Glomerular endothelial cell (primary cell): ENCODE measurements at regions not wholly inside any gene's neighbourhood (a gene's known extent, or its start where the extent isn't known, plus 50 kb on each side); places are given as distances from the start of the nearest gene placed in this dataset.

Experiments
- DNase-seq: peaks from one replicate; pipeline ENCODE4 v3.0.0-alpha.2; 2011; ENCODE audit warnings: low read depth, low spot score; ENCODE audit errors: extremely low read depth

DNA sequence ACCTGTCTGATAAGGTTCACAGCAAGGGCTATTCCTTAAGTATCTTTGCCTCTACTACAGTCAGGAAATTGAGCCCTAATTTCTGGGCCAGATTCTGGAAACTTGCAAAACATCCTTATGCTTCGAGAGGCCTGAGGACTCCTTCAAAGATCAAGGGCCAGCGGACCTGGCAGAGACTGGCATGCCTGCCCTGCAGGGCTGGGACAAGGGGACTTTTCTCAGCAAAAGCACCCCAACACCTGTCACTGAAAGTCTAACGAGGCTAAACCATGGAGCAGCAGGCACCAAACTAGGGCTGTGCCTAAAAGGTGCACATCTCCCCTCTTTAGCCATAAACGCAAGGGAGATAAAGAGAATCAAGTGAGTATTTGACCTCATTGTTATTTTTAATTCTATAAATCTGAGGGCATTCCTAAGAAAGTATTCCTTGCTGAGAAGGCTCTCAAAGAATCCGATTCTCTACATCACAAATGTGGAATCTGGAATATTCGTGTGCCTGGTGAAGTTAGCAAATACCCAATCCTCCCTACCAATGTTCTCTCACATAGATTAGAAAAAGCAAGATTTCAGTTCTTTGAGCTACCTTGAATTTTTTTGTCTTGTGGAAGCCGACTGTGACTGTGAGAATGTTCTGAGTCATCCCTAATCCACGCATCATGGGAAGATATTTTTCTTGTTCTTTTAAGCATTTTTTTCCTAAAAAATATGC, 328.2 kb upstream of the NOVA1 start:
- DNase-seq: no peak

DNA sequence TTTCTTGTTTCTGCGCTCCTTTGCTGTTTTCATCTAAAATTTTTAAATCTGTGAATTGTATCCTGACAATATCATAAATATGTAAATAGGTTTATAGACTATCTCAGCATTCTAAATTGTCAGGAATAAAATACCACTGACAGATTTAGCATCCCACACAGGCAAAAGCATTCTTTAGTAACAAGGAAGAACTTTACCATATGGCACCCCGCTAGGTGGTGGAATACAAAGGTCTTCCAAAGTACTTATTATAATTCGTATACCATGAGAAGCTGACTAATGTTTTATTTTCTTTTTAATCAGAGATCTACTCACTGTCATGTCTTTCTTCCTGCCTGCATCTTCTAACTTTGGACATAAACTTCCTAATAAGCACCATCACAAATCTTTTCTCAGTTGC, 328.8 kb upstream of the NOVA1 start:
- DNase-seq: no peak

DNA sequence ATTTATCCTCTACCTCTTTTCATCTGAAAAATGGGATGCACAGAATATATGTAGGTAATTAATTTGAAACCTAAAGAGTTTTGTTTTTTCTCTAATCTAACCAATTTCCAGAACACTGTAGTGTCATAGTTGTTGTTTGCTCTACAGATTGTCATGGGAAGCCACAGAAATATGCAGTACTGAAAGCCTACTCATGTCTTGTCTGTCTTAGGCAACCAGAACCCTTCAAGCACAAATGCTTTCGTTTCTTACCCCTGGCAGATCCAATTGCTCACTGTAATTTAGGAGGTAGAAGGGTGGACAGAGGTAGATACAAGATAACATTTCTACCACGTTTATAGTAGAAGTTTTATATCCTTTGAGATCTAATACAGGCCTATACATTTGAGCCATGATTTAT, 330.2 kb upstream of the NOVA1 start:
- no peak for DNase-seq

DNA sequence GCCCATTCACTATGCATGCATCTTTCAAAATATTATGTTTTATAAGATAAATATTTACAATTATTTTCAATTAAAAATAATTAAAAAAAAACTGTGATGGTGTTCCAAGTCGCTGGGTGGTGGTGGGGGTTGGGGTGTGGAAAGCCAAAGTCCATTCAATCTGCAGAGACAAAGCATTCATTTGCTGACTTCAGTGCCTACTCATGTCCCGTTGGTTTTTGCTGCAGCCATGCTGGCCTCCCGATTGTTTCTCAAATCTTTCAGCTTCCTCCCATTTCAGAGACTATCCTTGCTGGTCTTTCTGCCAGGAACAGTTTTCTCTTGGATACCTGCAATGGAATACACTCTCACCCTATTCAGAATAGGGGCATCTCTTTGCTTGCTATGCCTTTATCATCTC, 331.5 kb upstream of the NOVA1 start:
- DNase-seq: no peak

DNA sequence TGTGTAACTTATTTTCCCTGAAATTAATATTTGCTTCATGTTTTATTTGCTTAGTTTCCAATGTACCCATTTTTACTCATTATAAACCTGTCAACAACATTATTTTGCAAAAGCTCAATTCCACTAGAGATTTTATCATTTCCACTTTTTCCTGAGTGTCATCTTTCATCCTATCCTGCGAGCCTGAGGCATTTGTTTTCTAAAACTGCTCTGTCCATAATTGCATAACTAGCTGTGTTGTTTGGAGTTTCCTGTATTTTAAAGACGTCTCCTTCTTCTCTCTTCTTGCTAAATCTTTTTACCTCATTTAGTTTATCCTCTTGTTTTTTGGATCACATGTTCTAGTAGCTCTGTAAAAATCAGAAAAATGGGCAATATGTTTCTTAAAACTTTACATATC, 332.7 kb upstream of the NOVA1 start:
- no peak for DNase-seq

DNA sequence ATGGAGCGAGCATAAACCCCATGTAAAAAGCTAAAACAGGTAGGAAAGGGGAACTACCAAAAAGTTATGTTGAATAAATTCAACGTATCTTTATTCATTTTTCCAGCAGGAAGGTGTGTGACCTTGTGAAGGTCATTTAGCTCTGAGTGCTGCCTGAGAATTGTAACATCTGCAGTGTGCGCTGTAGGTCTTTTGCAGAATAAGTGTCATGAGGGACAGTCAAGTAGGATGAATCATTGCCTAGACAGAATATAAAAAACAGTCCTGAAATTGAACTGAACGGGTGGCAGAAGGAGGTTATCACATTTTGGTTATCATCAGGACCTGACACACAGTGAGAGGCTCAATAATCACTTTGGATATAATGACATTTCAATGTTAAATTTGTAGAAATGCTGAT, 334.8 kb upstream of the NOVA1 start:
- DNase-seq: no peak

DNA sequence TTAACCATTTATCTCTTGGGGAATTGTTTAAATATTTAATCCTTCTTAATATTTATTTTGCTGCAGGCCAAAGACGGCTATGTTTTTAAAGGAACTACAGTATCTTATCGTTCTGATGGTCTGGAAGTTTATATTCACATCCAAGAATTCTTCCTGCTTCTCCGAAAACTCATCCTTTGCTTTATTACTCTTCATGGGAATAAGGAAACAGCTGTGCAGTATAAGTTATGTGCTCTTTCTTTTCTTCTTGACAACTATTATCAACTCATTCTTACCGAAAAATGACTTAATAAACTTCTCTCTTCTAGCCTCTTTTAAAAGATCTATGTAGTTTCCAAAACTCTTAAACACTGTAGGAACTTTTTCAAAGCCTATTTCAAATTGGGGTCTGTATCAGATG, 335.6 kb upstream of the NOVA1 start:
- DNase-seq: no peak

DNA sequence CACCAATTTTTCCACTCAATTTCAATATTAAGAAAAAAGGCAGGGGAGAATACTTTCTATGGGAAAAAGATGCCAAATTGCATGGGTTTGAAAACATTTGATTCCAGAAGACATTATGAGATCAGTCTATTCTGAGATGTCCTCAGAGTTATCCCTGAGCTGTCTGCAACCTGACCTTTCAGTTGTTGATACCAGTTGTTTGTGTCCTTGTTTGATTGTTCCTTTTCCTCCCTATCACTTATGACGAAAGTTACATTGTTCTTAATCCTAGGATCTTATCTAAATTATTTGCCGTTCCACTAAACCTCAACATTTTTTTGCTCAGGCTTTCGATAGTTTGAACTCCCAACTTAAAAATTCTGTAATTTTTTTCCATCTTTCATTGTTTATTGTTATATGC, 336.3 kb upstream of the NOVA1 start:
- peak; percentile 54 for DNase-seq

DNA sequence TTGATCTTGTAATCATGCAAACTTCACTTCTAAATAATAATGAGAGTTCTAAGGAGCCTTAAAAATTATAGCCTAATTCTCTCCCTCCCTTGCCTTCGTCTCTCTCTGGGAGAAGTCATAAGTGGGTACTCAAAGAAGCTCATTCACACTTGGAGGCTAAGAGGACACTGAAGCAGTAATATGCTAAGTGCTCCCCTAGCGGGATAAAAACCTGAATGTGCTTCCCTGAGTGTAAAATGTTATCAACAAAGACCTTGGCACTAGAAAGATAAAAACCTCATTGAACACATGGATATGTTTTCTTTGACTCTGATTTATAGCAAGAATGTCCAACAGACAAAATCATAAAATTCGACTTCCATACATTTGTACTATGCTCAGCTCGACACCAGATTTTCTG, 337.9 kb upstream of the NOVA1 start:
- no peak for DNase-seq

DNA sequence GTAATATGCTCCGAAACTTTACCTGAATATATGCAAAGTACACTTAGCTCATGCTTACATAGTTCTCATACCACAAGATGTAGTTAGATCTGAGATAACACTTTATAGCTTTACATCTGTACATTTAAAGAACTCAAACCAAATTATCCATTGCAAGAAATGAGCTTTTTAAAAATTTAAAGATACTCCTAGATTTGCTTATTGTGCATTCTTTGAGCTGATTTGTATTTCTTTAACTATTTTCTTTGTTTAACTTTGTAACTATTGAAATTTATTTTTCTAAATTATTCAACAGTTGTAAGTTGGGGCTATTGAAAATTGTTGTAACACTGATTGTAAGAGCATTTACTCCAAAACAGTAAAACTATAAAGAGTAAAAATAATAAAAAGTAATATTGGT, 340.2 kb upstream of the NOVA1 start:
- DNase-seq: no peak

DNA sequence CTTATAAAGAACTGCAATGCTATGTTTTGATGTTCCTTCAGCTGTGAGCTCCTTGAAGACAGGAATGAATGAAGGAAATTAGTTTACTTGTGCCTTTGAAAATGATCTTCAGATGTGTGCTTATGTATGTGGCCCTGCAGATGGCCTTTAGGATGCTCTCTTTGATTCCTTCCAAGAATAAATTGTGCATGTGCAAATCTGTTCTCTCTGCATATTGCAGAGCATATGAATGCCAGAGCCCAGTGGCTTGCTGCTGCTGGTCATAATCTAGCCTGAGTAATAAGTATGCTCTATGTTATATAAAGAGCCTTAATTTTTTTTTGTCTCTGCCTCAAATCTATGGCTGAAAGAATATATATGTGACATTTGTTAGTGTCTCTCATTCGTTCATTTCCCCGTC, 341.9 kb upstream of the NOVA1 start:
- no peak for DNase-seq

DNA sequence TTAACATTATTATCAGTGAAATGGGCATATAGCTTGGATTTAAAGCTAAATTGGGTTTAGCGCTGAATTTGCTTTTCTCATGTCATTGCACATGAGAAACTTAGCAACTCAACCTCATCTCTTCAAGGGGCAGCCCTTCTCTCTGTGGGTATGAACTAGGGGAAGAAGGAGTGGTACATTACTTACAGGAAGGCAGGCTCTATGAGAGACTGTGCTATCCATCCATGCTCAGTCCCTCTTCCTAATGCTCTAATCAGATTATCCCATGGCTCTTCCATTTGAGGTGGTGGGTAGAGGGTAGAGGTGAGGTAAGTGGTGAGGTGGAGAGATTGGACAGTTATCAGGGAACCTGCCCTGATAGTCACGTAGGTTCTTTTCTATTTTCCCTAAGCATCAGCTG, 343.7 kb upstream of the NOVA1 start:
- DNase-seq: no peak

DNA sequence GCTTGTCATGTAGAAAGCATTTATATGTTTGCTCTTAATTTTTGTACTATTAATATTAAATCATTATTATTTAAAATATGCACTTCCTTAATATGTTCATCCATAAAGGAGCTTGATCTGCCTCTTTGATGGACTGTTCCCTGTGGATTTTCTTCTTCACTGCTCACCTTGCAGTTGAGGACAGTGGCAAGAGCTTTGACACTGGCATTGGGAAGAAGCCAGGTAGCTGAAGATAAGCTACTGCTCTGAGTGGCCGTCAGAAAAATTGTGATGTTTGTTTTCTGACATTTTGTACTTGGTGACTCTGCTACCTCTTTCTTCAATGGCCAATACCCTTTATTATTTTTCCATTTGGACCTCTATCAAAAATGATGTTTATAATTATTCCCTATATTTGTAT, 349.4 kb upstream of the NOVA1 start:
- DNase-seq: no peak

DNA sequence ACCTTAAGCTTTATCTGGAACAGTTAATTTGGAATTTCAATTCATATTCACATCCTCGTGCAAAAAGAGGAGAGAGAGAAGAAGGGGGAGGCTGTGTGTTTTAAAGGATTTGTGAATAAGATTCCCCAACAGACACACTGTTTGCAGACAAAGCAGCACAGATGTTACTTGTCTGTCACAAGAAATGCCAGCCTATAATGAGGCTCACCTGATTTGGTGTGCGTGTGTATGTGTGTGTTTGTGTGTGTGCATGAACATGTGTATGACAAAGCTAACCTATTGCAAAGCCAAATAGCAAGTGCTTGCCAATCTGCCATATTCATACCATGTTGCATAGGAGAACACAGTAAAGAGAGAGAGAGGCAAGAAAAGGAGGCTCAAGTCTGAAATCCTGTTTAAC, 361.6 kb upstream of the NOVA1 start:
- DNase-seq: no peak

DNA sequence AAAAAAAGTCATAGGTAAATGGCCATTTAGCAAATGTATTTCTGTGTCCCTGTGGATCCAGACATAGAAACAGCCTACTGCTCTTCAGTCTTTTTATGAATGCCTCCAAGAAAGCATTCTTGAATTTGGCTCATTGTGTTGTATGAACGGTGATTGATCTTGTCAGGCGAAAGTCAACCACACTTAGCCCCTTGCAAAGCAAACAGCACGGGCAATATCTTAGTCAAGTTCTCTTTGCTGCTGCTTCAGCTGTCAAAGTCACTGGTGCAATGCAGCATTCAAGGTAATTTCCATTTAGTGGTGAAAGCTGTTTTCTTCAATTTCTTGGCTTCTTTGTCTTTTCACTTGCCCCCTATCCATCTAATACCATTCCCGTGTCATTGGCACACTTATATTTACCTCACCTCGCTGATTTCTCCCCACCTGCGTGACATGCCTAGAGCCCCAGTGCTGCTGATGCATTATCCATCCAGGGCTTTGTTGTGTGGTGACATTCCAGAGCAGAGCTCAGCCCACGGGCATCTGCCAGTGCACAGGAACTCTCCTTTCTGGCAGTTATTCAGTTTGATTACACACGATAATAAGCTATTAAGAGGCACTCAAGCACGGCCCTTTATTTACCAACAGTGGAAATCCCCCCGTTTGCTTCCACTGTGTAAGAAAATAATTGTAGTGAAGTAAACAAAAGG, 362.3 kb upstream of the NOVA1 start:
- DNase-seq: no peak

DNA sequence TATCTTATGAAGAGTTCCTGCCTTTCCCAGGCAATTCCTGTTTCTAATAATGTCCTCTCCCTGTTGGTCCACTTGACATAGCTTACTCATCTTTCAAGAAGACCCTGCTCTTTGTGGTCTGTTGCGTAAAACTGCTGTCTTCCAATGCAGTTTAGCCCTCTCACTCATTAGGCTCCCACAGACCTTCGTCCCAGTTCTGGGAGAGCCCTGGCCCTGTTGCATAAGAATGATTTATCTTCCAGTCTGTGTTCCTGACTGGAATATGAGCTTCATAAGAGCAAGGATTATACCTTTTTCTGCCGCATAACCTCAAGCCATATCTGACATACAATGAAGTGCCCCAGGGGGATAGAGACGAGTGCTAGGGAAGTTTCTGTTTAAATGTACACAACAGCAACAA, 365.9 kb upstream of the NOVA1 start:
- no peak for DNase-seq

DNA sequence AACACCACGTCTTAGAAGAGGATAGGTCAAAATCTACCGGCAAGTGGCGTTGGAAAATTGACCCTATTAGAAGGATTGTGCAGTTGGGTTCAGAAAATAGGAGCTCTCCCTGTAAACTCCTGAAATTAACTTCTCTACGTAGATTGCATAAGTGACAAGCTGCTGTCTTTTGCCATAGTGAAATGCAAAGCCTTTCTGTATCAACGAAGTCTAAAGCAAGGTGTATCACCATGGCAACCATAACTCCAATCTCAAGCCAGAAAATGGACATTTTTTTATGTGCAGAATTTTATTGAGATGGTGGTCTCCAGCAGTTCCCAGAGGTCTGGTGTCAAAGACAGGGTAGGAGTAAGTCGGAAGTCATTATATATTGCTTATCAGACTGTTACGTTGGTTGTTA, 367.7 kb upstream of the NOVA1 start:
- no peak for DNase-seq

DNA sequence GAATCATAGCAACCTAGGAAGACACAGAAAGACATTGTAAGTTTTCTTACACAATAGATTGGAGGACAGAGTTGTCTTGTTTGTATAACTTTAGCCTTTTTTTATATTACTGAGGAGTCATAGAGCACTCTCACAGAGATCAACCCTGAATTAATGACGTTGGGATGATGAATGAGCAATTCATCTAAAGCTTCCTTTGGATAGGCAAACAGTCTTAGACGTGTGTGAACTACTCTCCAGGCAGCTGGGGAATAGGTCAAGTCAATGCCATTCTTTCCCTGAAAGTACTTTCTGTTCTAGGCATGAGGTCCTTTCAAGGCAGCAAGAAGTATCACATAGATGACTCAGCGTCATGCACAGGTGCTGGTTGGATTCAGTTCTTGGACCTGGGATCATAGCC, 369.1 kb upstream of the NOVA1 start:
- no peak for DNase-seq

DNA sequence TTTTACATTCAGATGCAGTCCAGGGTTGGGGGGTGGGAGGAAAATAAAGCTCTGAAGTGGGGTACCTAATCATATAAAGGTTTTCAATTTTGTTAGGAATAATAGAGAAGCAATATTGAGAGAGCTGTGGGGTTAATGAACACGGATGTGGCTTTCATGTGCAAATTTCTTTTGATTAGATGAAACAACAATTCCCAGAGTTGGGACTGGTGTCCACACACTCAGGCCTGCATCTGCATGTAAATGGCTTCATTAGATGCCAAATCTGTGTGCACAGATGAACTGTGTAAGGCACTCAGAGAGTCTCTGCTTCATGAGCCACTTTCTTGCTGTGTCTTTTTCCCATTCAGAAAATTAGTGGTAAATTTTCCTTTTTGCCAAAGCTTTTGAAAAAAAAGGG, 377.1 kb upstream of the NOVA1 start:
- DNase-seq: no peak

DNA sequence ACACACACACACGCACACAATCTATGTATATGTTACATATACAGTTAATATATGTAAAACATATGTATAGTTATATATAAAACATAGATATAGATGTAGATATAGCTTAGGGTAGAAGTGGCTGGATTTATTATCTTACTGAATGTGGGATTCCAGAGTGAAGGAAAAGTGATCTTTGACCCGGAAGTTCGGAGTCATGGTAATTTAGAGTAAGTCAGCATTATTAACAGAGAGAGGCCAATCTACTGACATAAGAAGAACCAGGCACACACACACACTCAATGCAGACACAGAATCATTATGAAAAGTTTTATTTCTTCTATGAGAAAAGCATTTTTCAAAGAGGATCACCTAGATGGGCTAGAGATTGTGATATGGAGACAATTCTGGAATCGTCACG, 384.2 kb upstream of the NOVA1 start:
- no peak for DNase-seq

DNA sequence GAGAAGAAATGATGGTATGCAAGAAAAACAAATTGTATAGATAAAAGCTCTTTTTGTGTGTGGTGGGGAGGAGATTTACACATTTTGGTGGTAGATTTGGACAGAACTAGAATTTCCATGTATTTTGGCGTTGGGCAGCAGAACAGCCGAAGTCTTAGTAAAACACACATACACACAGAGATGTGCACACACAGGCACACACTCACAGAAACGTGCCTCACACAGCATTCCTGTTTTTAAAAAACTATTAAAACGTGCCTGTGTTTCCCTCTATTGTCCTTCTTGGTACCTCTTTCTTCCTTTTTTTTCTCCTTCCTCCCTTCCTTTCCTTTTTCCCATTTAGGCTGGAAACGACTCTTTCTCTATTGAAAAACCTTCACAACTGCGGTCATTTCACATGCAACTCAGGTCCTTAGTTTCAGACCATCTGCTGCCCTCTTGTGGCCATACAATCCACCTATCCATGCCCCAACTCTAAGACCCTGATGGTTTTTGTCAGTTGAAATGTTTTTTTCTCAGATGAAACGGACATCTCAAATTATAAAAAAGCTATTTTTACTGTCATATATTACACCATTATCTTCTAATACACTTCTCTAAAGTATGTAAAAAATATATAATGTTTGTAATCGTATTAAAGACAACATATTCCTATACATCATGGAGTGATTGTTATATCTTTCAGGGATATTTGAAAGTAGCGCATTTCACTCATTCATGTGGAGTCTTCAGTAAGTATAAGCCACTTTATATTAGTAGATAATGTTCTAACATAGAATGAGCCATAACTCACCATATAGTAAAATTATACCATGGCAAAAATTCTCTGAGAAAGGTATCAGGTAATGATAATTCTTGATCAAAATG, 386.7 kb upstream of the NOVA1 start:
- peak; percentile 64 for DNase-seq
